GM12878 (cell line): ENCODE measurements at regions not wholly inside any gene's neighbourhood (a gene's known extent, or its start where the extent isn't known, plus 50 kb on each side); places are given as distances from the start of the nearest gene placed in this dataset.

Experiments used
- ATAC-seq: fragments of 200-7000 bp; cut with Tn5 transposase; 3 replicates; pipeline ENCODE4 v1.9.1; 2020; ENCODE audit warnings: mild to moderate bottlenecking, moderate library complexity
- BruUV-seq: library from RNA; stranded (reverse); fragments of 400-500 nt; replicated peaks from 2 replicates; lab custom pipeline; 2021; lab: Mats Ljungman, UMichigan
- CTCF ChIA-PET: fragments of 300-600 bp; sonication (Branson Sonifier 250); formaldehyde crosslinking; extraction: SDS; loops from one replicate; lab custom pipeline; 2021; ENCODE audit warnings: inconsistent platforms; lab: Yijun Ruan, JAX
- POLR2A ChIA-PET: fragments of 350-600 bp; formaldehyde crosslinking; extraction: SDS; loops from one replicate; lab custom pipeline; 2021; ENCODE audit warnings: inconsistent platforms; lab: Charles Lee
- RAD21 ChIA-PET: fragments of 300-600 bp; sonication (Branson Sonifier 250); formaldehyde crosslinking; loops from one replicate; lab custom pipeline; 2023; ENCODE audit warnings: antibody characterized with exemption; ENCODE audit not compliant: unreplicated experiment; lab: Charles Lee
- SMC1A ChIA-PET: fragments of 300-600 bp; sonication (Branson Sonifier 250); formaldehyde crosslinking; loops from one replicate; lab custom pipeline; 2023; ENCODE audit not compliant: unreplicated experiment, uncharacterized antibody; lab: Charles Lee
- DNase-seq: peaks from one replicate; pipeline ENCODE4 v3.0.0-alpha.2; 2011; ENCODE audit warnings: low read depth, low spot score
- FAIRE-seq: peaks from 3 replicates; lab custom pipeline; 2011; peaks lifted over from hg19 to GRCh38; lab: Jason Lieb, UNC
- H2AFZ ChIP-seq: 2 replicates; pipeline ENCODE4 v1.6.0; 2011; ENCODE audit warnings: low read depth, low read length, control low read depth; ENCODE audit not compliant: control insufficient read depth
- H3K27ac ChIP-seq: 2 replicates; pipeline ENCODE4 v1.5.1; 2011; ENCODE audit warnings: control low read depth; ENCODE audit not compliant: control insufficient read depth, insufficient read depth
- H3K27me3 ChIP-seq, 2 experiments: replicated peaks in 1 of 2; 2 replicates each; pipeline versions ENCODE4 v1.6.0 to v1.6.1; 2011; ENCODE audit warnings: low read length in 1 of 2; ENCODE audit not compliant: control insufficient read depth in 2 of 2, insufficient read depth in 2 of 2
- H3K36me3 ChIP-seq, 2 experiments: 2 replicates each; pipeline ENCODE4 v1.5.1; 2011; ENCODE audit warnings: low read length in 1 of 2; ENCODE audit not compliant: control insufficient read depth in 2 of 2, insufficient read depth in 2 of 2
- H3K4me1 ChIP-seq: 2 replicates; pipeline ENCODE4 v1.6.1; 2011; ENCODE audit warnings: mild to moderate bottlenecking, low read length, moderate library complexity, mixed read lengths; ENCODE audit not compliant: control insufficient read depth, insufficient read depth
- H3K4me2 ChIP-seq: 2 replicates; pipeline ENCODE4 v1.6.0; 2011; ENCODE audit warnings: control low read depth; ENCODE audit not compliant: control insufficient read depth, insufficient read depth
- H3K4me3 ChIP-seq: fragments of 200-600 bp; sonication (generic); 2 replicates; pipeline ENCODE4 v1.5.1; 2016
- H3K79me2 ChIP-seq: 2 replicates; pipeline ENCODE4 v1.6.0; 2011; ENCODE audit warnings: low read length; ENCODE audit not compliant: control insufficient read depth, insufficient read depth
- H3K9ac ChIP-seq: 2 replicates; pipeline ENCODE4 v1.8.0; 2011; ENCODE audit warnings: low read length, control low read depth, mixed read lengths; ENCODE audit not compliant: control insufficient read depth, insufficient read depth
- H3K9me3 ChIP-seq: replicated peaks from 3 replicates; pipeline ENCODE4 v1.5.1; 2011; ENCODE audit warnings: mild to moderate bottlenecking, low read length; ENCODE audit not compliant: control insufficient read depth, insufficient read depth
- H4K20me1 ChIP-seq: 2 replicates; pipeline ENCODE4 v1.6.0; 2011; ENCODE audit not compliant: control insufficient read depth, insufficient read depth
- ASH2L ChIP-seq: fragments of 300-600, 200-600 bp; sonication (generic); IDR thresholded peaks from 2 replicates; pipeline ENCODE4 v1.6.1; 2017; ENCODE audit warnings: low read depth, mild to moderate bottlenecking, borderline replicate concordance
- BACH1 ChIP-seq: fragments of 450-650 bp; IDR thresholded peaks from 2 replicates; pipeline ENCODE4 v1.6.1; 2017; ENCODE audit warnings: mild to moderate bottlenecking, borderline replicate concordance
- CBX3 ChIP-seq: fragments of 200-600 bp; sonication (generic); IDR thresholded peaks from 2 replicates; pipeline ENCODE4 v1.6.1; 2016; ENCODE audit warnings: low read depth, borderline replicate concordance
- CEBPB ChIP-seq, 2 experiments: fragments of 150-350 bp in 1 of 2; IDR thresholded peaks; 2 replicates each; pipeline ENCODE4 v1.6.1; 2012 to 2014; ENCODE audit warnings: low read depth in 2 of 2, low read length in 2 of 2, borderline replicate concordance in 1 of 2, inconsistent platforms in 1 of 2
- EP300 ChIP-seq, 2 experiments: fragments of 150-350 bp in 1 of 2; IDR thresholded peaks; 2 replicates each; pipeline ENCODE4 v1.6.1; 2011 to 2012; ENCODE audit warnings: low read depth in 2 of 2, low read length in 2 of 2, borderline replicate concordance in 1 of 2, improper control_type of control experiment in 1 of 2, inconsistent platforms in 1 of 2; ENCODE audit not compliant: control insufficient read depth in 1 of 2
- ESRRA ChIP-seq: IDR thresholded peaks from 2 replicates; pipeline ENCODE4 v1.6.1; 2012; ENCODE audit warnings: mild to moderate bottlenecking, low read length, improper control_type of control experiment
- FOXM1 ChIP-seq: IDR thresholded peaks from 2 replicates; pipeline ENCODE4 v1.6.1; 2012; ENCODE audit warnings: low read depth, mild to moderate bottlenecking, inconsistent platforms, low read length, moderate library complexity
- KAT2A ChIP-seq: conservative IDR thresholded peaks from 2 replicates; pipeline ENCODE4 v1.6.1; 2011; ENCODE audit warnings: low read depth, low read length; ENCODE audit not compliant: control insufficient read depth
- LARP7 ChIP-seq: fragments of 450-650 bp; IDR thresholded peaks from 2 replicates; pipeline ENCODE4 v1.6.1; 2017; ENCODE audit warnings: mild to moderate bottlenecking
- MEF2B ChIP-seq: fragments of 450-650 bp; IDR thresholded peaks from 2 replicates; pipeline ENCODE4 v1.6.1; 2018; ENCODE audit warnings: mild to moderate bottlenecking, moderate library complexity; ENCODE audit not compliant: partially characterized antibody, poor library complexity, severe bottlenecking
- NRF1 ChIP-seq: conservative IDR thresholded peaks from 2 replicates; pipeline ENCODE4 v1.6.1; 2011; ENCODE audit warnings: mild to moderate bottlenecking, low read depth, low read length, improper control_type of control experiment
- RFX5 ChIP-seq: IDR thresholded peaks from 2 replicates; pipeline ENCODE4 v1.6.1; 2011; ENCODE audit warnings: low read depth, low read length, improper control_type of control experiment
- SREBF2 ChIP-seq: IDR thresholded peaks from 2 replicates; pipeline ENCODE4 v1.6.1; 2012; ENCODE audit warnings: mild to moderate bottlenecking, low read length
- SUZ12 ChIP-seq: fragments of 200-600 bp; sonication (generic); IDR thresholded peaks from one replicate; pipeline ENCODE4 v1.6.1; 2018; ENCODE audit warnings: antibody characterized with exemption, mild to moderate bottlenecking; ENCODE audit not compliant: unreplicated experiment
- YBX1 ChIP-seq: fragments of 450-650 bp; IDR thresholded peaks from 2 replicates; pipeline ENCODE4 v1.6.1; 2016; ENCODE audit warnings: antibody characterized with exemption
- ZNF207 ChIP-seq: fragments of 450-650 bp; IDR thresholded peaks from 2 replicates; pipeline ENCODE4 v1.6.1; 2014; ENCODE audit warnings: antibody characterized with exemption, mild to moderate bottlenecking, borderline replicate concordance
- ZNF217 ChIP-seq: fragments of 450-650 bp; IDR thresholded peaks from 2 replicates; pipeline ENCODE4 v1.6.1; 2017; ENCODE audit warnings: antibody characterized with exemption, mild to moderate bottlenecking
- ZNF24 ChIP-seq: fragments of 450-650 bp; IDR thresholded peaks from 2 replicates; pipeline ENCODE4 v1.6.1; 2017; ENCODE audit warnings: antibody characterized with exemption, mild to moderate bottlenecking
- WGBS: methylation state at CpG from one replicate; pipeline ENCODE4 v1.1.6; 2016; ENCODE audit warnings: low lambda C conversion rate; ENCODE audit not compliant: insufficient replicate concordance, insufficient coverage; ENCODE audit errors: missing lambda C conversion rate; 5-methylcytosine and 5-hydroxymethylcytosine counted together
- in situ Hi-C: fragments of 300-500 bp; cut with MboI; formaldehyde crosslinking; loops from 9 replicates; pipeline ENCODE4 v1.14.3; 2018; ENCODE audit warnings: mixed read lengths
- intact Hi-C: fragments of 100-400 bp; cut with micrococcal nuclease; formaldehyde crosslinking; loops from one replicate; pipeline ENCODE4 v1.14.2; 2022; ENCODE audit not compliant: unreplicated experiment
- TF ChIP-seq, protein P1 (sequence below): IDR thresholded peaks from 2 replicates; pipeline ENCODE4 v1.6.1; 2011; ENCODE audit warnings: mild to moderate bottlenecking, low read depth, low read length, moderate library complexity; ENCODE audit not compliant: insufficient replicate concordance

DNA sequence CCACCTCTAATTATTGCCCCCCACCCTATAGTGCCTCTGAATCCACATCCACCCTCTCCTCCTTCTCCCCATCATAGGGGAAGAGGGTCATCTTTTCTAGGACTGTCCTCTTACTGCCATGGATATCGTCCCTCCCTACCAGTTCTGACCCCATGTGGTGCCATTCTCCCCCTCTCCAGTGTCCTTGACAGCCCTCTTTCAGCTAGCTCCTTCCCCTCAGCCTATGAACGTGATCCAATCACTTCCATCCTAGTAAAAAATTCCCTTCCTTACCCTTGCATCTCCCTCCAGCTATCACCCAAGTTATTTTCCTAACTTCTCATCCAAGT is 172.7 kb downstream of the RRAGC start (continued):
- no peak for TF ChIP-seq ZNF217
- TF ChIP-seq ZNF24 = no peak
- TF ChIP-seq SREBF2 = no peak
- TF ChIP-seq SUZ12 = no peak
- TF ChIP-seq, protein P1, sequence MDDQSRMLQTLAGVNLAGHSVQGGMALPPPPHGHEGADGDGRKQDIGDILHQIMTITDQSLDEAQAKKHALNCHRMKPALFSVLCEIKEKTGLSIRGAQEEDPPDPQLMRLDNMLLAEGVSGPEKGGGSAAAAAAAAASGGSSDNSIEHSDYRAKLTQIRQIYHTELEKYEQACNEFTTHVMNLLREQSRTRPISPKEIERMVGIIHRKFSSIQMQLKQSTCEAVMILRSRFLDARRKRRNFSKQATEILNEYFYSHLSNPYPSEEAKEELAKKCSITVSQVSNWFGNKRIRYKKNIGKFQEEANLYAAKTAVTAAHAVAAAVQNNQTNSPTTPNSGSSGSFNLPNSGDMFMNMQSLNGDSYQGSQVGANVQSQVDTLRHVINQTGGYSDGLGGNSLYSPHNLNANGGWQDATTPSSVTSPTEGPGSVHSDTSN = no peak
- no peak for TF ChIP-seq BACH1

GRCh38 chr1:38686167-38686926 is 173.2 kb downstream of the RRAGC start:
- no peaks in the 10 kb centered on the region for H3K4me1 ChIP-seq
- ChIA-PET POLR2A (no interaction called here), RAD21 (no interaction called here), CTCF (interaction anchor here (1.0 kb wide), 1 partner anchor 31 kb away, joined by 4 read pairs; no protein-coding TSS in a partner anchor), SMC1A (interaction anchor here (0.6 to 1.5 kb wide), 2 partner anchors 9 to 10 kb away, joined by 3 to 4 read pairs; no protein-coding TSS in a partner anchor)
- no peak for DNase-seq
- no peak overlapping the region for H3K9ac ChIP-seq
- no peaks in the 10 kb centered on the region for H3K27me3 ChIP-seq
- H4K20me1 ChIP-seq = no peaks in the 10 kb centered on the region
- no peaks in the 10 kb centered on the region for H3K79me2 ChIP-seq
- no peaks in the 10 kb centered on the region for H3K36me3 ChIP-seq
- H3K9me3 ChIP-seq = no peaks in the 10 kb centered on the region
- intact Hi-C loops = no loop called here
- H2AFZ ChIP-seq = no peak overlapping the region
- no peak for FAIRE-seq
- no peak overlapping the region for H3K4me3 ChIP-seq
- no peak overlapping the region for H3K4me2 ChIP-seq
- BruUV-seq = no TSS peak
- ATAC-seq = no peak
- no peak overlapping the region for H3K27ac ChIP-seq
- WGBS = 60% methylated on average over 14 of the region's 14 CpGs
- TF ChIP-seq MEF2B (no peak), ASH2L (no peak), RFX5 (no peak), ZNF207 (no peak), NRF1 (no peak), CEBPB (IDR thresholded peaks at IDR 0.05; ENCODE audit: borderline replicate concordance in 1 of 2, low read depth in 2 of 2, low read length in 2 of 2) (no peak), EP300 (IDR thresholded peaks at IDR 0.05; ENCODE audit: borderline replicate concordance in 1 of 2, control insufficient read depth in 1 of 2, low read depth in 2 of 2, low read length in 2 of 2) (no peak), KAT2A (no peak), LARP7 (no peak), CBX3 (no peak), YBX1 (no peak), ESRRA (no peak), FOXM1 (no peak)
- in situ Hi-C loops = no loop called here
